ENCODE measurements at regions not wholly inside any gene's neighbourhood (a gene's known extent, or its start where the extent isn't known, plus 50 kb on each side); places are given as distances from the start of the nearest gene placed in this dataset.

GRCh38 chr4:64464581-64464980, 55.3 kb upstream of the TECRL start:
- TF ChIP-seq MAX (IDR thresholded peaks at IDR 0.05) (no peak), ASH2L (IDR thresholded peaks at IDR 0.05; ENCODE audit: insufficient read length, low read depth, low read length) (no peak)

Data from HepG2 (cell line).